HG03520 (cell line): ENCODE measurements at regions not wholly inside any gene's neighbourhood (a gene's known extent, or its start where the extent isn't known, plus 50 kb on each side); places are given as distances from the start of the nearest gene placed in this dataset.

ENCODE experiments used
- ATAC-seq: cut with Tn5 transposase; IDR thresholded peaks from one replicate; pipeline ENCODE4 v1.9.1; 2021; ENCODE audit warnings: mild to moderate bottlenecking, moderate library complexity; ENCODE audit not compliant: unreplicated experiment

DNA sequence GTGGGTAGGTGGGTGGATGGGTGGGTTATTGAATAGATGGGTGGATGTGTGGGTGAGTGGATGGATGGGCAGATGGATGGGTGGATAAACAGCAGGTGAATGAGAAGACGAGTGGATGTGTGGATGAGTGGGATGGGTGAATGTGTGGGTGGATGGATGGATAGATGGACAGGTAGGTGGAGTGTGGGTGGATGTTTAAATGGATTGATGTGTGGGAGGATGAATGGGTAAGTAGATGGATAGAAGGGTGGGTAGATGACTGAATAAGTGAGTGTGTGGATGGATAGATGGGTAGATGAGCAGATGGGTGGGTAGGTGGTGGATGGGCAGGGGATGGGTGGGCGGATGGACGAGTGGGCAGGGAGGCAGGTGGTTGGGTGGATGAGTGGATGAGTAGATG lies 397.6 kb upstream of the IRX4 start:
- no peak for ATAC-seq

DNA sequence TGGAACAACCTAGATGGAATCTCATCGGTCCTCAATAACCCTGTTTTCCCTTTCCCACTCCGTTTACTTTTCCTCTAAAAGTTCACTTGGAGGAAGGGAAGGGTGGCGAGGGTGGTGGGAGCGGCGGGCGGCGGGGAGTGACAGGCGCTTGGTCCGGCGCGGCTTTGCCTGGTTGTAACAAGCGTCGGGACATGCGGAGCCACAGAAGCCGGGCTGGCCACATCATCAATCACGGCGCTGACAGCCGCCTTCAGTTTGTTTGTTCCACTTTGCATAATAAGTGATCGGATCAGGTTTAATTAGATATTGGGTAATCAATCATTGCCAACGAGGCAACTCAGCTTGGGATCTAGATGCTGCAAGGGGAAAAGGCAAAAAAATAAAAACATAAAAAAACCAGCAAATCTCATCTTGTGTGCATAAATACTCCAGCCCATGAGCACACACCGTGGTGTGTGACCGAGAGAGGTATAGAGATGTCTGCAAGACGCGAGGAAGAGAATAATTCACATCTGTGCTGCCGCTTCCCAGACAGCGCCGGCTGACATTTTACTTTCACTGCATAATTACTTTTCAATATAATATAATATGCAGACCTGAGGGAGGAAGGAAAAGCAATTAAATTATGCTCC lies 396.2 kb upstream of the IRX4 start:
- ATAC-seq: no peak

DNA sequence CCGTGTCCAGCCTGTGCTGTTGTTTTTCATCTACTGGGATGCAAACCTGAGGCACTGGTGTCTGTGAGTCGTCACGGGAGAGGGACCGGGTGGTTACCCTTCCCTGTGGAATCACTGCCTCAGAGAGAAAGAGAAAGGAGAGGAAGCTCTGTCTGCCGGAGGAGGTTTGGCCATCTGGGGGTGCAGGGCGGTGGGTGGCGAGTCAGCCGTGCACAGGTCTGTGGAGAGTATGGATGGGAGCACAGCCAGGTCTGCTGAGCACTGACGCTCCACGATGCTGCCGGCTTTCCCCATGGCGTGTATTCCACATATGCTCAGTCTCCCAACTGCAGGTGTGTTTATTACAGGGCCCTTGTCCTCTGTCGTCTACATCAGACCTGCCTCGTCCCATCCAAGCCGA lies 395.2 kb upstream of the IRX4 start:
- ATAC-seq: no peak

DNA sequence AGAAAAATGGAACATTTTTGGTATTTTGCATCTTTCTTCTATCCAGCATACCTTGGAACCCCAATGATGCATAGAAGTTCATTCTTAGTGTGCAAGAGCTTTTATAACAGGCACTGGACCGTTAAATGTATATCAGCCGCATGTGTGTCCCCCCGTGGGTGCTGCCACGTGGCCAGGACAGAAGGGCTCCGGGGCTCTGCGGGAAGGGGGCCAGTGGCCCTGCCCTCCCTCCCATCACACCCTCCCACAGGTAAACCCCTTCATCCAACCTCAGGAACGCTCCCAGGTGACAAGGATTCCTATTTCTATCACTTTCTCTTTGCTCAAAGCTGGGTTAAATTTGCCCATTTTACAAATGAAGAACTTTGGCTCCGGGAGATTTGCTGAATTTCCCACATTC lies 393.4 kb upstream of the IRX4 start:
- no peak for ATAC-seq

DNA sequence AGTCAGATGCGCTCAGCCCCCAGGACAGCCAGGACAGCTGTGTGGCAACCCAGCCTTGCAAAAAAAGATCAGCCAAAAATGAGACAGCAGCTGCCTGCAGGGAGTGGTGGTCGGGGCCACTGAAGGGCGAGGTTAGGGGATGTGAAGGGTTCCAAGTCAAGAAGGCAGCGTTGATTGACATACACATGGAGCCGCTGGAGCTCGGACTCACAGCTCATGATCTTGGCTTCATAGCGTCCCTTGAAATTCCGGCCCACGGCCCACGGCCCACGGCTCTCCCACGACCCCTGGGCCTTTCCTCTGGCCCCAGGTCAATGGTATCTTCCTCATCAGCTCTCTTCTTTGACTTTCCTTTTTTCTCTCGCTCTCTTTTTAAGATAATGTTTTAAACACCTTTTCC lies 390.0 kb upstream of the IRX4 start:
- no peak for ATAC-seq

DNA sequence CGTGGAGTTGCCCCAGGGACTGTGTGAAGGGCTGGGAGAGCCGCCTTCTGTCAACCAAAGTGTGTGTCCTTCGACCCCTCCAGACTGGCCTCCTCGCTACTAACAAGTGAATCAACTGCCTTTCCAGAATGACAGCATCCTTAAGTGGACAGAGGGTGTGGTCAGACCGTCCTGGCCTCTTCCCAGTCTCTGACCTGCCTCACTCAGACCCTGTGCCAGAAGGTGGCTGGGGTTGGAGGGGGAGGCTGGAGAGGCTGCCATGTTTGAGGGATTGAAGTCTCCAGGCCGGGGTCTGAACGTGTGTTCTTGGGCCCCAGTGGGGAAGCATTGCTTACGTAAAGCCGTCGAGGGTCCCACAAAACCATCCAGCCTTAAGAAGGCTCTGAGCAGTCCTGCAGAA lies 389.3 kb upstream of the IRX4 start:
- ATAC-seq: no peak

DNA sequence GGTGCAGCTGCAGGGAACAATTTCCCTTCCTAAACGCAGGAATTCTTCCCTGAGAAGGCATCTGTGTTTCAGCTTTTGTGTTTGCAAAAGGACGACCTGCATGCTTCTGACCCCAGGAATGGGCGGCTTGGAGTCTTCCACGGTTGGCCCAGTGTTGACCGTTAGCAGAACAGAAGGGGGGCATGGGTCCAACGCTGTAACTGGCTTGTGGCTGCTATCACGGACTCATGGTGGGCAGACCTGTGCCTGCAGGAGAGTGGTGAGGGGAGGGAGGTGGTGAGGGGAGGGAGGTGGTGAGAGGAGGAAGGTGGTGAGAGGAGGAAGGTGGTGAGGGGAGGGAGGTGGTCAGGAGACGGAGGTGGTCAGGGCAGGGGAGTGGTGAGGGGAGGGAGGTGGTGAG lies 388.6 kb upstream of the IRX4 start:
- no peak for ATAC-seq

DNA sequence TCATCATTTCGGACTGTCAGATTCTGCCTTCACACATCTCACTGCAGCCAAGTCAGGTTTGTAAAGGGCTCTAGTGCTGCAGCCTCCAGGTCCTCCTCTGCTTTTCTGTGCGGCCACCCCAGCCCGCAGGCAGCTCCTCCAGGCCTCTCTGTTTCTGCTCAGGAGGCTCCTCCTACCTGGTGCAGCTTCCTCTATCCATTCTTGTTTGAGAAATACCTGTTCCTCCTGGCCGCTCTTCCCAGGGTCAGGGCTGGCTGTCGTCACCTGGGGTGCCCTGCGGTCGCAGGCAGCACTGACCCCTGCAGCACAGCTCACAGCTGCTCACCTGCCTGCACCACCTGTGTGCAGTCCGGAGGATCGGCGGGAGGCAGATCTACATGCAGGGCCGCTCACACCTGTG lies 387.7 kb upstream of the IRX4 start:
- no peak for ATAC-seq

DNA sequence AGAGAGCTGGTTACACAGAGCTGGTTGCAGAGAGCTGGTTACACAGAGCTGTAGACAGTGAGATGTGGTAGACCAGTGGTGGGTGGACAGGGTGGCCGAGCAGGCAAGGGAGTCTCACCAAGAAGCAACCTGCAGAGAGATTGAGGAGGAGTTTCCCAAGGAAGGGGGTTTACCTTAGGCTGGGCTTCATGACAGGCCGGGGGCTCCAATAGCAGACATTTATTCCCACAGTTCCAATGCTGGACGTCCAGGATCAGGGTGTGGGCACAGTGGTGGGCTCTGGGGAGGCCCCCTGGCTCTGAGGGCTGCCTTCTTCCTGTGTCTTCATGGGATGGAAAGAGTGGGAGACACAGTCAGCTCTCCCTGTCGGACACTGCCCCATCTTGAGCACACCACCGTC lies 386.9 kb upstream of the IRX4 start:
- ATAC-seq: no peak

DNA sequence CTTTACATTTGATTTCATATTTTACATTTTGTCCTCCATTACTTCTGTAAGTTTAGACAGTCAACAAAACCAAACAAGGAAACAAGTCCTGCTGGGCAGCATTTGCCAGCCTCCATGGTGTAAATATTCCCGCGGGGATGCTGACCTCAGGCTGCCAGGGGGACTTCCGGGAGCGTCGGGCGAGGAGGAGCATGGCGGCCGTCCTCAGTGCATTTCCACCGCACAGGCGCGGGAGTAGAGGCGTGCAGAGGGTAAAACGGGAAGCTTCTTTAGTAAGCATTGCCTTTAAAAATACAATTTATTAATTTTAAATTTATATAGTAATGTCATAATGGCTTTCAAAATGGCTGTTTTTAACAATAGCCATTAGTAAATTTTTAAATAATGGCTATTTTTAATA lies 385.3 kb upstream of the IRX4 start:
- ATAC-seq: no peak

DNA sequence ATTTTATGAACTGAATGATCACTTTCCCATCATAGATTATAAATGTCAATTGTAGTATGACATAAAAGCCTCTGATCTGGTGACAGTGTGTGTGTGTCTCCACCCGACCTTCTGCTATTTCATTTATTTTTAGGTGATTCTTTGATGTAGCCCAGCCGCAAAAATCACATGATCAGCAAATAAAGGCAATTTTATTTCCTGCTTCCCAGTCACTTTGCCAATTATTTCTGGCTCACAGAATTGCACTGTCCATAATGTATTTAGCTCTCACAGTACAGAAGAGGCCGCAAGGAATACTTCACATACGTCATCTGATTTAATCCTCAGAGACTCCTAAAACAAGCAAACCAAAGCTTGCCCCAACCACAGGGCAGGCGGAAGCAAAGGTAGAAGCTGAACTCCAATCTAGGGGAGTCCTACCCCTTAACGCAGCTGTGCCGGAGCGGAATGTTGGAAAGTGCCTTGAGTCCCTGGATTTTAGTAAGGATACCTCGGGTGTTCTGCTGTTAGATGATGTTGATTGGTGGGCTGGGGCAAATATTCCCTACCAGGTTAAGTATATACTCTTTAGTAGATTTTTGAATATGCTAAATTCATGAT lies 384.0 kb upstream of the IRX4 start:
- ATAC-seq: no peak

DNA sequence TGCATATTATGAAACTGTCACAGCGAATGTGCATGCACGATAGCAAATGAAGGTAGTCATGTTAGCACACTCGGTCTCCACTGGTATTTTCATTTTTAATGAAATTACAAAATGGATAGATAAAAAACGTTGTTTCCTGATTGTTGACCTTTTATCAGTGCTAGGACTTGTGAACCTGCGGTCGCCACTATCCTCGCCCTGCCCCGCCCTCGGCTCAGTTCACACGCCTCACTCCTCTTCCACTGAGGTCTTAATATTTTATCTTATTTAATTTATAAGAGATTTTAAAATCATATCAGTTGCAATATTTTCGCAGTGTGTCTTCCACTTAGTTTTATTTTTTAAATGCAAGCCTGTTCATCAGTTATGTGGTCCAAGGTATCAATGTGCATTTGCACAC lies 382.6 kb upstream of the IRX4 start:
- ATAC-seq: no peak

DNA sequence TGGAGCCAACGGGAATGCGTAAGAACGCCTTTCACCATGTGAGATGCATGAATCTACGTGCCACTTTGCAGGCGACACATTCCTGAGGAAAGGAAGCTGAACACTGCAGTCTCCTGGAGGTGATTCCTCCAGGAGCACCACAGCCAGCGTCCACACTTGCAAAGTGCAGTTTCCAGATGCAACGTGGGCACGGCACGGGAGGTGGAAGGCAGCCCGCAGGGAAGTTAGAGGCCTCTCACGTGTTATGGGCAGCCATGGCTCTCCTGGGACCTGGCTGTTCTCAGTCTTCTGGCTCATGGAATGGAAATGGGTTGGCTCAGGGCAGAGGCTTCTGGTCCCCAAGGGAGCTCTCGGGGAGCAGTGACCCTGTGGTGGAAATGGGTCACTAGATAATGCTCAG lies 381.0 kb upstream of the IRX4 start:
- ATAC-seq: no peak

DNA sequence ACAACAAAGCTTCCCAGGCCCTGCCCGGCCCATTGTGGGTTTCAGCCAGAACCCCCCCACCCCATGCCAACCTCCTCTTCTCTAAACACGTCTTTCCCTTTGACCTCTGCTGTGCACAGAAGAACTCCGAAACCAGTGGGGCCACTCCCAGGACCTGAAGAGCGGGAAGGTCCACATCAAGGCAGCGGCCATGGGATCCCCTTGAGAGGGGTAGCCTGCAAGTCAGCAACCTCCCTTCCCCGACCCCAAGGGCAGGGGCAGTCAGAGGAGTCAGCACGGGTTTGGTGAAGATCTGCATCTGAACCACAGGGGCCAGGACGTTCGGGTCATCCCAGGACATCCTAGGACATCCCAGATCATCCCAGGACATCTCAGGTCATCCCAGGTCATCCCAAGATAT lies 379.9 kb upstream of the IRX4 start:
- no peak for ATAC-seq

DNA sequence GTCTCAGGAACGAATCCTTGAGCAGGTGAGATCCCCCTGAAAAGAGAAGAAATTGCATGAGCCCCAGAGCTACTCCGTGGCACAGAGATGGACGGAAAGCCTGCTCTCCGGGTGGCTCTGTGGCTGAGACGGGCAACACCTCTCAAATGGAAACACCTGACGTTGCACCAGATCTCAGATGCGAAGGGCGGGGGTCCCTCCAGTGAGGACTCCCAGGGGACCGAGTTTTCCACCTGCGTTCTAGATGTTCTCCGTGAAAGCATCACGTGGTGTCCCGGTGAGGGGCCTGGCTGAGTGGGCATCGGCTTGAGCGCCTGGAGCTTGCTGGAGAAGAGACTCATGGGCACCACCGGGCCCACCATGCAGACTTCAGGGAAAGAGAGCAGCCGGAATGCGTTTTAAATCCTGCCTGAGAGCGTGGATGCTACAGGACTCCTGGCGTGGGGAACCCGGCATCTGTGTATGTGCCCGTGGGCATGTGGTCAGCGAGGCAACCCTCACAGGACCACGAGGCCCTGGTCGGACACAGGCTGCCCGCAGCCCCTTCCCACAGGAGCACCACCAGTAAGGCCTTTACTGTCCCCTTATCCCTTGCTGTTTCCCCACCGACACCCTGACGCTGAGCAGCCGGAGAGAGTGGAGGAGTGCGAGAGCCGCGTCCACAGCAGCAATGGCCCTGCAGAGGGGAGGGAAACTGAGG lies 378.4 kb upstream of the IRX4 start:
- ATAC-seq: no peak

DNA sequence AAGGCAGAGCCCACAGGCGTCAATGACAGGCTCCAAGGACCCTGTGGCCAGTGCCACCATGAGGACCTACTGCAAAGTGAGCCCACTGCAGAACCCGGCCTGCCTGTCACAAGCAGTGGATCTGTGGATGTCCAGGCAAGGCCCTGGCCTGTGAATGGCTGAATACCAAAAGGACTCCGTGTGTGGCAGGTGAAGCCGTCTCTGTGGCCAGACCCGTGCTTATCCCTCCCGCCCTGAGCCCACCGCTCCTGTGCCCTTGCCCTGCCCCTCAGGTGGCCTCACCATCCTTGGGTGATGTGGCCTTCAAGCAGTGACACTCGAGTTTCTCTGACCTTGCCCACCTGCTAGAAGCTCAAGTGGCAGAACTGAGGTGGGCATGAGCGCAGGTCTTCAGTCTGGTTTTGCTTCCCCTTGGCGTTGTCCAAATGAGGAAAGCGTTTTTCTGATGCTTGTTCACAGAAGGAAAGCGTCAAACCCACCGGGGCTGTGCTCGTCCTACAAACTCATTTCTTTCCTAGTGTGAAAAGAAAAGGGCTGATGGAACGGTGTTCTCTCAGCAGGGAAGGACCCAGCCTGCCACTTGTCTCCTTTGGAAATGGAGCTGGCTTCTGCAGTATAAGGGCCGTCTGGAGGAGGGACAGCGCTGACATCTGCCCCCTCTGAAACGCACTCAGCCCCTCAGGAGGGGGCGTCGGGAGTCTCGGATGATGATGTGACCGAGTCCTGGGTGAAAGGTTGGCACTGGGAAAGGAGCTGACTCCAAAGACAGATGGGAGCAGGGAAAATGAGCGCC lies 377.7 kb upstream of the IRX4 start:
- no peak for ATAC-seq

DNA sequence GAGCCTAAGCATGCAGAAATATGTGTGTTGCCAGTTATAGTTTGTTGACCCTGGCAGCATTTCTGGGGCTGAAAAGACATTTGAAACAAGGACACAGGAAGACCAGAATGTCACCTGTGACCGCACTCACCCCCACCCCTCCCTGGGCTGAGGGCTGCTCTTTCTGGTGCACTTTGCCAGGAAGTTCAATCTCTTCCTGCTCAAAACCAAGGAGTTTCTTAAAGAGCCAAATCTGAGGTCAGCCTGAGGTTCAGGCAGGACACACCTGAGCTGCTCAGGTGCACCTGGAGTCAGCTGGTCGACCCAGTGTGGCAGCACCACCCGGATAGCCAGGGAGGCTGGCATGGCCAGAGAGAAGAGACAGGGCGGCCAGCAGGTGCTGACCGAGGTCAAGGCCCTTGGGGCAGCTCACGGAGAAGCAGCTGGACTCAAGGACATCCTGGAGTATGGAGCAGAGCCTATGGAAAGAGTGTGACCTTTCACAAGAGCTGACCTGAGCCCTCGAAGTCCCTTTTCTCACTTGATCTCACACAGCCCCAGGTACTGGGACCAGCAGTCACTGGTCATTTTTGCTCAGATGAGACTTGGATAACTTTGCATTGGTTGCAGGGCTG lies 376.9 kb upstream of the IRX4 start:
- no peak for ATAC-seq

DNA sequence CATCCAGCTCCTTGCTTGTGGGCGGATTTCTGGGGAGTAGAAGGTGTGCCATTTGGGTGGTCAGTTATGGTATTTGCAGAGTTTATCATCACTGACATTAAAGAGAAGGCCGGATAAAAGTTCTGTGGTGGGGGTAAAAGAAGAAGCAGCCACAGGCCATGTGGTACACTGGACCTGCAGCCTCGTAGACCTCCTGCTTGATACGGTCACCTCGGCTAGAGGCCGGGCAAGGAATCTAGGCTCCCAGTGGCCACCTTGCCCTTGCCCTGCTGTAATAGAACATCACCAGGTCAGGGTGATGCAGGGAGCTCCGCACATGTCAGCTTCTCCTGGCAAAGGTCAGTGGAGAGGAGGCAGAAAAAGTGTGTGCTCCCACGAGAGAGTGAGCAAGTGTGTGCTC lies 376.1 kb upstream of the IRX4 start:
- ATAC-seq: no peak

DNA sequence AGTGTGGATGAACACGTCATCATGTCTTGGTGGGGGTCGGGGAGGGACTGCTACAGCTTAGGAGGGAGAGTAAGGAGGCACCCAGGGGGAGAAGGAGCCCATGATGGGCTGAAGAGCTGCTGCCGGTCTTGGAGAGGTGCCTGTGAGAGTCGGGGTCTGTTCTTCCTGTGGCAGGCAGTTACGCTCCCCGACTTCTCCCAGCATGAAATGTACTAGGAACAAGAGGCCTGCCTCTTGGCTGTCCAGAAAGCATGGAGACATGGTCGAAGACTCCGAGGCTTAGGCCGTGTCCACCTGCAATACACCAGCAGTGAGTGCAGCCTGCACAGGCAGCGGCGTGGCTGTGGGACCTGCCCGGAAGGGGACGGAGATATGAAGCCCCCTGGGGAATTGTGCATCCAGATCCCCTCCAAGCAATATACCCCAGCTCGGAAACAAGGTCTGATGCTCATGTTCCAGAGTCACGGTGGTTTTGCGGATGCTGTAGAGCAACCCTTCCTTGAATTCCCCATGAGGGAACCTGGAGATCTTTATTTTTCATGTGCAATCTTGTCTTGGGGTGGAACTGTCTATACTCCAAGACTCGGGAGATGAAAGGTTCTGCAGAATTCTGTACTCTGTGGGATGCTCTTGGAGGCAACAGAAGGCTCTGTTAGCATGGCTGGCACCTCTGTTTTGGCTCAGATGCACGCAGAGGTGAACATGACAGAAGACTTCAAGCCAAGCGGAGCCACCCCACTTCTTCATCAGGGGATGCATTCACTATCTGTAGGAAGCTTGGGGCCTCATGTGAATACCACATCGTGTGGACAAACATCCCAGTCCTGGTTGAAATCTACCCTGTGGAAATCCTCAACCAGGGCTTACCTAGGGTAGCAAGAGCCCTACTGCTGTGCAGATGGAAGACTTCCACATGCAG lies 374.9 kb upstream of the IRX4 start:
- ATAC-seq: no peak

DNA sequence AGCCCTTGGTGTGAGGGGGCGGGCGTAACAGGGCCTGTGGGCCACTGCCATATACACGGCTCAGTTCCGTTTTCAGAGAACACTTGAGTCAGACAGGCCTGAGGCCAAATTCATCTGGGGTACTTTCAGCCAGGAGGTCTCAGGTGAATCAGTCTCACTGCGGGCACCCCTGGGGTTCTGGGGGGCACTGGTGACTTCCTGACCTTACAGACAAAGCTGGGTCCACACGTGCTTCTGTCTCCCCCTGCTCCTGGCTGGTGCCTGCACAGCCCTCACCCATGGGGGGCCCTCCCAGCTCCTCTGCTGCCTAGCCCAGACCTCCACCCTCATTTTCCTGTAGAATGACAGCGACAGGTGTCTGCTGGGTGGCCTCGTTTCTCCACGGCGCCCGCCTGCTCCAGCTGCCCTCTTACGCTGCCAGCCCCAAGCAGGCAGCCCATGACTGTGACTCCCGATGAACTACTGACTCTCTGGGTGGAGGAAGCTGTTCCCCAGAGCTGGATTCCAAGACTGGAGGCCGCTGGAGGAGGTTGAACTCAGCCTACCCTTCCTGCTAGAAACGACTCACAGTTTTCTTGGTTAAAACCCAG lies 374.1 kb upstream of the IRX4 start:
- ATAC-seq: no peak
